Neural progenitor cell (in vitro differentiated cells): ENCODE measurements at regions not wholly inside any gene's neighbourhood (a gene's known extent, or its start where the extent isn't known, plus 50 kb on each side); places are given as distances from the start of the nearest gene placed in this dataset.

Experiments used
- CTCF ChIP-seq: fragments of 200-600 bp; sonication (generic); IDR thresholded peaks from 2 replicates; pipeline ENCODE4 v1.5.1; 2017; ENCODE audit warnings: antibody characterized with exemption, mild to moderate bottlenecking
- EZH2 ChIP-seq: fragments of 200-600 bp; sonication (generic); IDR thresholded peaks from 2 replicates; pipeline ENCODE4 v1.6.1; 2017; ENCODE audit warnings: antibody characterized with exemption, mild to moderate bottlenecking, moderate library complexity
- EZH2phosphoT487 ChIP-seq: fragments of 200-600 bp; sonication (generic); IDR thresholded peaks from 2 replicates; pipeline ENCODE4 v1.6.1; 2017; ENCODE audit warnings: antibody characterized with exemption

GRCh38 chr17:79438546-79439334 is 172.1 kb downstream of the RBFOX3 start:
- no peak for TF ChIP-seq EZH2
- TF ChIP-seq CTCF: no peak
- no peak for TF ChIP-seq EZH2phosphoT487
